GM12878 (cell line): ENCODE measurements at regions not wholly inside any gene's neighbourhood (a gene's known extent, or its start where the extent isn't known, plus 50 kb on each side); places are given as distances from the start of the nearest gene placed in this dataset.

Experiments used
- ATAC-seq: fragments of 200-7000 bp; cut with Tn5 transposase; 3 replicates; pipeline ENCODE4 v1.9.1; 2020; ENCODE audit warnings: mild to moderate bottlenecking, moderate library complexity
- BruUV-seq: library from RNA; stranded (reverse); fragments of 400-500 nt; replicated peaks from 2 replicates; lab custom pipeline; 2021; lab: Mats Ljungman, UMichigan
- CTCF ChIA-PET: fragments of 300-600 bp; sonication (Branson Sonifier 250); formaldehyde crosslinking; extraction: SDS; loops from one replicate; lab custom pipeline; 2021; ENCODE audit warnings: inconsistent platforms; lab: Yijun Ruan, JAX
- POLR2A ChIA-PET: fragments of 350-600 bp; formaldehyde crosslinking; extraction: SDS; loops from one replicate; lab custom pipeline; 2021; ENCODE audit warnings: inconsistent platforms; lab: Charles Lee
- RAD21 ChIA-PET: fragments of 300-600 bp; sonication (Branson Sonifier 250); formaldehyde crosslinking; loops from one replicate; lab custom pipeline; 2023; ENCODE audit warnings: antibody characterized with exemption; ENCODE audit not compliant: unreplicated experiment; lab: Charles Lee
- SMC1A ChIA-PET: fragments of 300-600 bp; sonication (Branson Sonifier 250); formaldehyde crosslinking; loops from one replicate; lab custom pipeline; 2023; ENCODE audit not compliant: unreplicated experiment, uncharacterized antibody; lab: Charles Lee
- DNase-seq: peaks from one replicate; pipeline ENCODE4 v3.0.0-alpha.2; 2011; ENCODE audit warnings: low read depth, low spot score
- FAIRE-seq: peaks from 3 replicates; lab custom pipeline; 2011; peaks lifted over from hg19 to GRCh38; lab: Jason Lieb, UNC
- H2AFZ ChIP-seq: 2 replicates; pipeline ENCODE4 v1.6.0; 2011; ENCODE audit warnings: low read depth, low read length, control low read depth; ENCODE audit not compliant: control insufficient read depth
- H3K27ac ChIP-seq: 2 replicates; pipeline ENCODE4 v1.5.1; 2011; ENCODE audit warnings: control low read depth; ENCODE audit not compliant: control insufficient read depth, insufficient read depth
- H3K27me3 ChIP-seq, 2 experiments: replicated peaks in 1 of 2; 2 replicates each; pipeline versions ENCODE4 v1.6.0 to v1.6.1; 2011; ENCODE audit warnings: low read length in 1 of 2; ENCODE audit not compliant: control insufficient read depth in 2 of 2, insufficient read depth in 2 of 2
- H3K36me3 ChIP-seq, 2 experiments: 2 replicates each; pipeline ENCODE4 v1.5.1; 2011; ENCODE audit warnings: low read length in 1 of 2; ENCODE audit not compliant: control insufficient read depth in 2 of 2, insufficient read depth in 2 of 2
- H3K4me1 ChIP-seq: 2 replicates; pipeline ENCODE4 v1.6.1; 2011; ENCODE audit warnings: mild to moderate bottlenecking, low read length, moderate library complexity, mixed read lengths; ENCODE audit not compliant: control insufficient read depth, insufficient read depth
- H3K4me2 ChIP-seq: 2 replicates; pipeline ENCODE4 v1.6.0; 2011; ENCODE audit warnings: control low read depth; ENCODE audit not compliant: control insufficient read depth, insufficient read depth
- H3K4me3 ChIP-seq: fragments of 200-600 bp; sonication (generic); 2 replicates; pipeline ENCODE4 v1.5.1; 2016
- H3K79me2 ChIP-seq: 2 replicates; pipeline ENCODE4 v1.6.0; 2011; ENCODE audit warnings: low read length; ENCODE audit not compliant: control insufficient read depth, insufficient read depth
- H3K9ac ChIP-seq: 2 replicates; pipeline ENCODE4 v1.8.0; 2011; ENCODE audit warnings: low read length, control low read depth, mixed read lengths; ENCODE audit not compliant: control insufficient read depth, insufficient read depth
- H3K9me3 ChIP-seq: replicated peaks from 3 replicates; pipeline ENCODE4 v1.5.1; 2011; ENCODE audit warnings: mild to moderate bottlenecking, low read length; ENCODE audit not compliant: control insufficient read depth, insufficient read depth
- H4K20me1 ChIP-seq: 2 replicates; pipeline ENCODE4 v1.6.0; 2011; ENCODE audit not compliant: control insufficient read depth, insufficient read depth
- CEBPB ChIP-seq, 2 experiments: fragments of 150-350 bp in 1 of 2; IDR thresholded peaks; 2 replicates each; pipeline ENCODE4 v1.6.1; 2012 to 2014; ENCODE audit warnings: low read depth in 2 of 2, low read length in 2 of 2, borderline replicate concordance in 1 of 2, inconsistent platforms in 1 of 2
- CHD4 ChIP-seq: fragments of 200-600 bp; sonication (generic); IDR thresholded peaks from 2 replicates; pipeline ENCODE4 v1.6.1; 2016; ENCODE audit warnings: mild to moderate bottlenecking
- EED ChIP-seq: sonication (generic); IDR thresholded peaks from 2 replicates; pipeline ENCODE4 v1.6.1; 2016; ENCODE audit warnings: antibody characterized with exemption, low read depth
- FOXM1 ChIP-seq: IDR thresholded peaks from 2 replicates; pipeline ENCODE4 v1.6.1; 2012; ENCODE audit warnings: low read depth, mild to moderate bottlenecking, inconsistent platforms, low read length, moderate library complexity
- HDAC2 ChIP-seq: fragments of 200-600 bp; sonication (generic); IDR thresholded peaks from 2 replicates; pipeline ENCODE4 v1.6.1; 2017
- LARP7 ChIP-seq: fragments of 450-650 bp; IDR thresholded peaks from 2 replicates; pipeline ENCODE4 v1.6.1; 2017; ENCODE audit warnings: mild to moderate bottlenecking
- MEF2A ChIP-seq: IDR thresholded peaks from 2 replicates; pipeline ENCODE4 v1.6.1; 2011; ENCODE audit warnings: low read depth, mild to moderate bottlenecking, low read length, moderate library complexity; ENCODE audit not compliant: insufficient read depth
- MYC ChIP-seq: IDR thresholded peaks from 2 replicates; pipeline ENCODE4 v1.6.1; 2011; ENCODE audit warnings: mild to moderate bottlenecking, low read length, moderate library complexity, inconsistent platforms; ENCODE audit not compliant: insufficient read depth, insufficient replicate concordance, insufficient read length, severe bottlenecking
- NBN ChIP-seq: fragments of 450-650 bp; IDR thresholded peaks from 2 replicates; pipeline ENCODE4 v1.6.1; 2016
- PML ChIP-seq: IDR thresholded peaks from 2 replicates; pipeline ENCODE4 v1.6.1; 2012; ENCODE audit warnings: low read length, inconsistent platforms
- POU2F2 ChIP-seq: IDR thresholded peaks from 3 replicates; pipeline ENCODE4 v1.6.1; 2011; ENCODE audit warnings: low read depth, mild to moderate bottlenecking, low read length, borderline replicate concordance
- SP1 ChIP-seq: IDR thresholded peaks from one replicate; pipeline ENCODE4 v1.6.1; 2011; ENCODE audit warnings: low read depth, low read length
- SUPT20H ChIP-seq: IDR thresholded peaks from 2 replicates; pipeline ENCODE4 v1.6.1; 2011; ENCODE audit warnings: low read depth, mild to moderate bottlenecking, low read length, moderate library complexity, borderline replicate concordance; ENCODE audit not compliant: control insufficient read depth
- ZNF217 ChIP-seq: fragments of 450-650 bp; IDR thresholded peaks from 2 replicates; pipeline ENCODE4 v1.6.1; 2017; ENCODE audit warnings: antibody characterized with exemption, mild to moderate bottlenecking
- ZNF24 ChIP-seq: fragments of 450-650 bp; IDR thresholded peaks from 2 replicates; pipeline ENCODE4 v1.6.1; 2017; ENCODE audit warnings: antibody characterized with exemption, mild to moderate bottlenecking
- ZSCAN29 ChIP-seq: fragments of 450-650 bp; IDR thresholded peaks from 2 replicates; pipeline ENCODE4 v1.6.1; 2017; ENCODE audit warnings: mild to moderate bottlenecking, moderate library complexity
- WGBS: methylation state at CpG from one replicate; pipeline ENCODE4 v1.1.6; 2016; ENCODE audit warnings: low lambda C conversion rate; ENCODE audit not compliant: insufficient replicate concordance, insufficient coverage; ENCODE audit errors: missing lambda C conversion rate; 5-methylcytosine and 5-hydroxymethylcytosine counted together
- in situ Hi-C: fragments of 300-500 bp; cut with MboI; formaldehyde crosslinking; loops from 9 replicates; pipeline ENCODE4 v1.14.3; 2018; ENCODE audit warnings: mixed read lengths
- intact Hi-C: fragments of 100-400 bp; cut with micrococcal nuclease; formaldehyde crosslinking; loops from one replicate; pipeline ENCODE4 v1.14.2; 2022; ENCODE audit not compliant: unreplicated experiment
- TF ChIP-seq, protein P1 (sequence below): fragments of 450-650 bp; IDR thresholded peaks from 2 replicates; pipeline ENCODE4 v1.6.1; 2016; ENCODE audit warnings: mild to moderate bottlenecking
- TF ChIP-seq, protein P2 (sequence below): fragments of 450-650 bp; formaldehyde crosslinking; IDR thresholded peaks from 2 replicates; pipeline ENCODE4 v1.5.0; 2022; ENCODE audit warnings: mild to moderate bottlenecking, missing genetic modification characterization

DNA sequence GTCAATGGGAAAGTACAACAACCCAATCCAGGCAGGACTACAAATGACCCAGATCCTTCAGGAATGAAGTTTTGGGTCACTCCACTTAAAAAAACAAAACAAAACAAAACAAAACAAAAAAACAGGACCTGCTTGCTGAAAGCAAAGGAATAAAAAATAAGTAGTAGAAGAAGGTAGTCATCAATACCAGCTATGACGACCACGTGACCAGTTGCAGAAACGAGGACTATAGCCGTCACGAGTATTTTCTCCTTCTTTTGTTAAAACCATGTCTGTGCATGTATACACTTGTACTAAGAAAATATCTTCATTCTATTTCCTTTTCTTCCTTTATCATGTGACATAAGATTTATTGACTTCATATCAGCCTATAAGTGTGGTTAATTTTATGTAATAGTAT is 308.4 kb upstream of the DEFB112 start:
- WGBS, result 10% methylated on average over 5 of the region's 5 CpGs
- intact Hi-C loops, result no loop called here
- Histone ChIP-seq H3K9me3 (no peaks in the 10 kb centered on the region), H3K27ac (no peak overlapping the region), H3K9ac (no peak overlapping the region), H3K4me1 (no peaks in the 10 kb centered on the region), H3K36me3 (no peaks in the 10 kb centered on the region), H3K4me3 (no peak overlapping the region), H3K79me2 (no peaks in the 10 kb centered on the region), H2AFZ (no peak overlapping the region), H3K27me3 (no peaks in the 10 kb centered on the region), H4K20me1 (no peaks in the 10 kb centered on the region)
- RAD21 ChIA-PET, result no interaction called here
- POLR2A ChIA-PET, result no interaction called here
- CTCF ChIA-PET, result no interaction called here
- DNase-seq, result no peak
- no peak for ATAC-seq
- in situ Hi-C loops, result no loop called here
- no peak for FAIRE-seq
- SMC1A ChIA-PET, result no interaction called here
- no TSS peak for BruUV-seq
- TF ChIP-seq SUPT20H (no peak), CEBPB (IDR thresholded peaks at IDR 0.05; ENCODE audit: borderline replicate concordance in 1 of 2, low read depth in 2 of 2, low read length in 2 of 2) (no peak), NBN (no peak), ZNF24 (no peak), SP1 (no peak), ZNF217 (no peak), FOXM1 (no peak), CHD4 (no peak), PML (no peak), MYC (no peak), MEF2A (no peak), EED (no peak), LARP7 (no peak), ZSCAN29 (no peak), HDAC2 (no peak), POU2F2 (no peak)
- TF ChIP-seq, protein P1, sequence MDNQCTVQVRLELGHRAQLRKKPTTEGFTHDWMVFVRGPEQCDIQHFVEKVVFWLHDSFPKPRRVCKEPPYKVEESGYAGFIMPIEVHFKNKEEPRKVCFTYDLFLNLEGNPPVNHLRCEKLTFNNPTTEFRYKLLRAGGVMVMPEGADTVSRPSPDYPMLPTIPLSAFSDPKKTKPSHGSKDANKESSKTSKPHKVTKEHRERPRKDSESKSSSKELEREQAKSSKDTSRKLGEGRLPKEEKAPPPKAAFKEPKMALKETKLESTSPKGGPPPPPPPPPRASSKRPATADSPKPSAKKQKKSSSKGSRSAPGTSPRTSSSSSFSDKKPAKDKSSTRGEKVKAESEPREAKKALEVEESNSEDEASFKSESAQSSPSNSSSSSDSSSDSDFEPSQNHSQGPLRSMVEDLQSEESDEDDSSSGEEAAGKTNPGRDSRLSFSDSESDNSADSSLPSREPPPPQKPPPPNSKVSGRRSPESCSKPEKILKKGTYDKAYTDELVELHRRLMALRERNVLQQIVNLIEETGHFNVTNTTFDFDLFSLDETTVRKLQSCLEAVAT, result no peak
- TF ChIP-seq, protein P2, sequence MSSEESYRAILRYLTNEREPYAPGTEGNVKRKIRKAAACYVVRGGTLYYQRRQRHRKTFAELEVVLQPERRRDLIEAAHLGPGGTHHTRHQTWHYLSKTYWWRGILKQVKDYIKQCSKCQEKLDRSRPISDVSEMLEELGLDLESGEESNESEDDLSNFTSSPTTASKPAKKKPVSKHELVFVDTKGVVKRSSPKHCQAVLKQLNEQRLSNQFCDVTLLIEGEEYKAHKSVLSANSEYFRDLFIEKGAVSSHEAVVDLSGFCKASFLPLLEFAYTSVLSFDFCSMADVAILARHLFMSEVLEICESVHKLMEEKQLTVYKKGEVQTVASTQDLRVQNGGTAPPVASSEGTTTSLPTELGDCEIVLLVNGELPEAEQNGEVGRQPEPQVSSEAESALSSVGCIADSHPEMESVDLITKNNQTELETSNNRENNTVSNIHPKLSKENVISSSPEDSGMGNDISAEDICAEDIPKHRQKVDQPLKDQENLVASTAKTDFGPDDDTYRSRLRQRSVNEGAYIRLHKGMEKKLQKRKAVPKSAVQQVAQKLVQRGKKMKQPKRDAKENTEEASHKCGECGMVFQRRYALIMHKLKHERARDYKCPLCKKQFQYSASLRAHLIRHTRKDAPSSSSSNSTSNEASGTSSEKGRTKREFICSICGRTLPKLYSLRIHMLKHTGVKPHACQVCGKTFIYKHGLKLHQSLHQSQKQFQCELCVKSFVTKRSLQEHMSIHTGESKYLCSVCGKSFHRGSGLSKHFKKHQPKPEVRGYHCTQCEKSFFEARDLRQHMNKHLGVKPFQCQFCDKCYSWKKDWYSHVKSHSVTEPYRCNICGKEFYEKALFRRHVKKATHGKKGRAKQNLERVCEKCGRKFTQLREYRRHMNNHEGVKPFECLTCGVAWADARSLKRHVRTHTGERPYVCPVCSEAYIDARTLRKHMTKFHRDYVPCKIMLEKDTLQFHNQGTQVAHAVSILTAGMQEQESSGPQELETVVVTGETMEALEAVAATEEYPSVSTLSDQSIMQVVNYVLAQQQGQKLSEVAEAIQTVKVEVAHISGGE (CRISPR knock-in tag), result no peak
- TF ChIP-seq, all 136 proteins: peak for 0
- H3K4me2 ChIP-seq, result no peak overlapping the region
